ENCODE measurements at regions not wholly inside any gene's neighbourhood (a gene's known extent, or its start where the extent isn't known, plus 50 kb on each side); places are given as distances from the start of the nearest gene placed in this dataset.

- TF ChIP-seq CTCF (IDR thresholded peaks at IDR 0.05): no peak
- H3K36me3 Mint-ChIP-seq: no peaks in the 10 kb centered on the region
- H3K9me3 Mint-ChIP-seq: peaks cover 5 to 13% of the 10 kb centered on the region in 2 donors
- no peaks in the 10 kb centered on the region for H3K27me3 Mint-ChIP-seq (ENCODE audit: low read depth in 2 of 2)
- intact Hi-C loops (cut with micrococcal nuclease): no loop called here
- H3K4me1 ChIP-seq (ENCODE audit: control insufficient read depth, insufficient read depth, low read length): no peaks in the 10 kb centered on the region
- no peaks in the 10 kb centered on the region for H3K27me3 ChIP-seq (ENCODE audit: control insufficient read depth, insufficient read depth, low read length)
- no peak overlapping the region for H3K27ac ChIP-seq (ENCODE audit: low read length)
- H3K4me3 ChIP-seq (ENCODE audit: low read length): no peak overlapping the region
- no peaks in the 10 kb centered on the region for H3K4me1 Mint-ChIP-seq
- no peak for ATAC-seq
- no peak overlapping the region for H3K4me3 Mint-ChIP-seq
- no peak for DNase-seq
- H3K27ac Mint-ChIP-seq: no peak overlapping the region
- WGBS (ENCODE audit: insufficient coverage): 88% methylated on average over 3 of the region's 3 CpGs
- H3K9me3 ChIP-seq (ENCODE audit: control insufficient read depth, insufficient read depth, low read length): no peaks in the 10 kb centered on the region
- H3K36me3 ChIP-seq (ENCODE audit: control insufficient read depth, insufficient read depth, low read length): no peaks in the 10 kb centered on the region
Measured at GRCh38 chr4:14092741-14093140, 465.2 kb upstream of the BOD1L1 start.

GRCh38 chr4:14095831-14096230 lies 468.3 kb upstream of the BOD1L1 start:
- no peaks in the 10 kb centered on the region for H3K9me3 ChIP-seq (ENCODE audit: control insufficient read depth, insufficient read depth, low read length)
- H3K4me3 ChIP-seq (ENCODE audit: low read length): no peak overlapping the region
- WGBS (ENCODE audit: insufficient coverage): 60% methylated on average over 1 of the region's 1 CpG
- no peaks in the 10 kb centered on the region for H3K4me1 ChIP-seq (ENCODE audit: control insufficient read depth, insufficient read depth, low read length)
- no peaks in the 10 kb centered on the region for H3K27me3 Mint-ChIP-seq (ENCODE audit: low read depth in 2 of 2)
- H3K27ac Mint-ChIP-seq: no peak overlapping the region
- no peak overlapping the region for H3K4me3 Mint-ChIP-seq
- H3K4me1 Mint-ChIP-seq: no peaks in the 10 kb centered on the region
- peaks cover 2 to 13% of the 10 kb centered on the region in 2 donors for H3K9me3 Mint-ChIP-seq
- H3K36me3 ChIP-seq (ENCODE audit: control insufficient read depth, insufficient read depth, low read length): no peaks in the 10 kb centered on the region
- TF ChIP-seq CTCF (IDR thresholded peaks at IDR 0.05): no peak
- intact Hi-C loops (cut with micrococcal nuclease): no loop called here
- no peaks in the 10 kb centered on the region for H3K27me3 ChIP-seq (ENCODE audit: control insufficient read depth, insufficient read depth, low read length)
- DNase-seq (no peak), ATAC-seq (no peak)
- no peak overlapping the region for H3K27ac ChIP-seq (ENCODE audit: low read length)
- no peaks in the 10 kb centered on the region for H3K36me3 Mint-ChIP-seq

- no peaks in the 10 kb centered on the region for H3K4me1 Mint-ChIP-seq
- Histone ChIP-seq H3K4me1 (ENCODE audit: control insufficient read depth, insufficient read depth, low read length) (no peaks in the 10 kb centered on the region), H3K36me3 (ENCODE audit: control insufficient read depth, insufficient read depth, low read length) (no peaks in the 10 kb centered on the region), H3K9me3 (ENCODE audit: control insufficient read depth, insufficient read depth, low read length) (no peaks in the 10 kb centered on the region), H3K27me3 (ENCODE audit: control insufficient read depth, insufficient read depth, low read length) (no peaks in the 10 kb centered on the region), H3K27ac (ENCODE audit: low read length) (no peak overlapping the region), H3K4me3 (ENCODE audit: low read length) (no peak overlapping the region)
- DNase-seq (no peak), ATAC-seq (no peak)
- peaks cover 2 to 10% of the 10 kb centered on the region in 2 donors for H3K9me3 Mint-ChIP-seq
- no peak overlapping the region for H3K27ac Mint-ChIP-seq
- no peaks in the 10 kb centered on the region for H3K36me3 Mint-ChIP-seq
- no peaks in the 10 kb centered on the region for H3K27me3 Mint-ChIP-seq (ENCODE audit: low read depth in 2 of 2)
- H3K4me3 Mint-ChIP-seq: no peak overlapping the region
- TF ChIP-seq CTCF (IDR thresholded peaks at IDR 0.05): no peak
- intact Hi-C loops (cut with micrococcal nuclease): no loop called here
- 78% methylated on average over 4 of the region's 4 CpGs for WGBS (ENCODE audit: insufficient coverage)
Measured at GRCh38 chr4:14096396-14096965, 469.0 kb upstream of the BOD1L1 start.

- intact Hi-C loops (cut with micrococcal nuclease): no loop called here
- H3K36me3 Mint-ChIP-seq: no peaks in the 10 kb centered on the region
Measured at GRCh38 chr4:14100349-14100748, 472.8 kb upstream of the BOD1L1 start.

More at GRCh38 chr4:14100349-14100748, 472.8 kb upstream of the BOD1L1 start:
- Mint-ChIP-seq H3K4me1 (no peaks in the 10 kb centered on the region), H3K27ac (no peak overlapping the region), H3K4me3 (no peak overlapping the region), H3K9me3 (peaks cover 0 to 7% of the 10 kb centered on the region in 2 donors), H3K27me3 (ENCODE audit: low read depth in 2 of 2) (no peaks in the 10 kb centered on the region)
- no peaks in the 10 kb centered on the region for H3K4me1 ChIP-seq (ENCODE audit: control insufficient read depth, insufficient read depth, low read length)
- H3K9me3 ChIP-seq (ENCODE audit: control insufficient read depth, insufficient read depth, low read length): no peaks in the 10 kb centered on the region
- no peak for TF ChIP-seq CTCF (IDR thresholded peaks at IDR 0.05)
- H3K27me3 ChIP-seq (ENCODE audit: control insufficient read depth, insufficient read depth, low read length): no peaks in the 10 kb centered on the region
- H3K27ac ChIP-seq (ENCODE audit: low read length): no peak overlapping the region
- WGBS (ENCODE audit: insufficient coverage): 67% methylated on average over 4 of the region's 4 CpGs
- ATAC-seq (no peak), DNase-seq (no peak)
- no peak overlapping the region for H3K4me3 ChIP-seq (ENCODE audit: low read length)
- H3K36me3 ChIP-seq (ENCODE audit: control insufficient read depth, insufficient read depth, low read length): no peaks in the 10 kb centered on the region

All from natural killer cell (primary cell).